H1 (cell line): ENCODE measurements at regions not wholly inside any gene's neighbourhood (a gene's known extent, or its start where the extent isn't known, plus 50 kb on each side); places are given as distances from the start of the nearest gene placed in this dataset.

Experiments
- CTCF ChIA-PET: fragments of 300-600 bp; sonication (Branson Sonifier 250); formaldehyde crosslinking; loops from one replicate; lab custom pipeline; 2021; ENCODE audit not compliant: partially characterized antibody; lab: Charles Lee
- POLR2A ChIA-PET: fragments of 300-600 bp; sonication (Branson Sonifier 250); formaldehyde crosslinking; loops from one replicate; lab custom pipeline; 2021; ENCODE audit warnings: inconsistent platforms; ENCODE audit not compliant: partially characterized antibody; lab: Charles Lee
- DNase-seq, 2 experiments: peaks; one replicate each; pipeline versions ENCODE4 v3.0.0 to v3.0.0-alpha.2; 2010 to 2022; ENCODE audit warnings: low spot score in 2 of 2, low read depth in 1 of 2, mixed read lengths in 1 of 2
- FAIRE-seq: peaks from 2 replicates; lab custom pipeline; 2011; peaks lifted over from hg19 to GRCh38; lab: Jason Lieb, UNC
- H2AFZ ChIP-seq: 2 replicates; pipeline ENCODE4 v1.8.1; 2012; ENCODE audit warnings: low read length, inconsistent platforms
- H2AK5ac ChIP-seq: 2 replicates; pipeline ENCODE4 v1.6.1; 2013; ENCODE audit warnings: low read depth, low read length
- H2BK120ac ChIP-seq: replicated peaks from 2 replicates; pipeline ENCODE3; 2013; ENCODE audit warnings: low read depth, low read length, inconsistent platforms
- H2BK12ac ChIP-seq: 2 replicates; pipeline ENCODE4 v1.6.1; 2013; ENCODE audit warnings: low read depth, low read length
- H2BK15ac ChIP-seq: 2 replicates; pipeline ENCODE4 v1.6.1; 2013; ENCODE audit warnings: low read length
- H2BK20ac ChIP-seq: 2 replicates; pipeline ENCODE4 v1.6.1; 2013; ENCODE audit warnings: low read length
- H2BK5ac ChIP-seq: 2 replicates; pipeline ENCODE4 v1.6.1; 2013; ENCODE audit warnings: low read depth, low read length
- H3K14ac ChIP-seq: 2 replicates; pipeline ENCODE4 v1.6.1; 2013; ENCODE audit warnings: inconsistent platforms; ENCODE audit not compliant: insufficient read length
- H3K18ac ChIP-seq: 2 replicates; pipeline ENCODE4 v1.6.1; 2013; ENCODE audit warnings: low read length; ENCODE audit errors: extremely low read depth
- H3K23ac ChIP-seq: 2 replicates; pipeline ENCODE4 v1.6.1; 2013; ENCODE audit warnings: inconsistent platforms; ENCODE audit not compliant: insufficient read length
- H3K23me2 ChIP-seq: 2 replicates; pipeline ENCODE4 v1.6.1; 2013; ENCODE audit warnings: low read depth, low read length
- H3K27ac ChIP-seq: 2 replicates; pipeline ENCODE4 v1.6.1; 2011; ENCODE audit warnings: low read depth, low read length, inconsistent platforms
- H3K27me3 ChIP-seq, 4 experiments: replicated peaks in 1 of 4; 1 replicate in 1 of 4; 2 replicates in 3 of 4; pipeline versions ENCODE4 v1.6.1 to v1.8.1; 2011 to 2013; ENCODE audit warnings: low read length in 3 of 4, mild to moderate bottlenecking in 3 of 4, inconsistent platforms in 2 of 4, mixed read lengths in 2 of 4, moderate library complexity in 1 of 4; ENCODE audit not compliant: control insufficient read depth in 3 of 4, insufficient read depth in 3 of 4; ENCODE audit errors: extremely low read depth in 1 of 4
- H3K36me3 ChIP-seq, 4 experiments: 2 replicates each; pipeline versions ENCODE4 v1.6.1 to v1.8.1; 2011 to 2013; ENCODE audit warnings: mild to moderate bottlenecking in 4 of 4, low read length in 3 of 4, moderate library complexity in 2 of 4, control low read depth in 1 of 4, inconsistent platforms in 1 of 4; ENCODE audit not compliant: insufficient read depth in 4 of 4, control insufficient read depth in 2 of 4
- H3K4ac ChIP-seq: replicated peaks from 2 replicates; pipeline ENCODE3; 2013; ENCODE audit warnings: low read length, low read depth, mixed read lengths, inconsistent platforms; ENCODE audit not compliant: insufficient read length
- H3K4me1 ChIP-seq, 4 experiments: replicated peaks in 1 of 4; 1 replicate in 1 of 4; 2 replicates in 3 of 4; pipeline versions ENCODE4 v1.6.1 to v1.8.1; 2011 to 2013; ENCODE audit warnings: low read length in 3 of 4, inconsistent platforms in 2 of 4, mixed read lengths in 1 of 4; ENCODE audit not compliant: insufficient read depth in 4 of 4, control insufficient read depth in 3 of 4
- H3K4me2 ChIP-seq, 2 experiments: 2 replicates each; pipeline versions ENCODE4 v1.6.1 to v1.8.1; 2011 to 2013; ENCODE audit warnings: low read depth in 2 of 2, low read length in 2 of 2, control low read depth in 1 of 2, inconsistent platforms in 1 of 2, mild to moderate bottlenecking in 1 of 2; ENCODE audit not compliant: insufficient read depth in 1 of 2
- H3K4me3 ChIP-seq, 4 experiments: fragments of 200-600, 300-600 bp in 1 of 4; sonication (generic), shearing (Covaris generic), sonication (Bioruptor Twin) in 1 of 4; 2 replicates each; pipeline versions ENCODE4 v1.5.1 to v1.8.1; 2011 to 2016; ENCODE audit warnings: low read length in 4 of 4, low read depth in 3 of 4, control low read depth in 2 of 4, inconsistent platforms in 2 of 4, mild to moderate bottlenecking in 2 of 4, mixed read lengths in 1 of 4, moderate library complexity in 1 of 4; ENCODE audit not compliant: insufficient read depth in 2 of 4; ENCODE audit errors: extremely low read depth in 1 of 4
- H3K56ac ChIP-seq: replicated peaks from 2 replicates; pipeline ENCODE3; 2013; ENCODE audit warnings: low read depth, mild to moderate bottlenecking, mixed read lengths, low read length, inconsistent platforms; ENCODE audit not compliant: insufficient read length
- H3K79me1 ChIP-seq: 2 replicates; pipeline ENCODE4 v1.6.1; 2013; ENCODE audit warnings: low read depth, low read length, control low read depth
- H3K79me2 ChIP-seq, 2 experiments: 2 replicates each; pipeline versions ENCODE4 v1.6.1 to v1.8.1; 2012 to 2013; ENCODE audit warnings: low read length in 2 of 2, mild to moderate bottlenecking in 2 of 2, inconsistent platforms in 1 of 2; ENCODE audit not compliant: insufficient read depth in 2 of 2, control insufficient read depth in 1 of 2
- H3K9ac ChIP-seq, 4 experiments: replicated peaks in 1 of 4; 1 replicate in 1 of 4; 2 replicates in 3 of 4; pipeline versions ENCODE4 v1.6.1 to v1.8.1; 2011 to 2013; ENCODE audit warnings: low read depth in 3 of 4, low read length in 3 of 4, control low read depth in 2 of 4, mild to moderate bottlenecking in 2 of 4, moderate library complexity in 2 of 4, inconsistent platforms in 1 of 4; ENCODE audit errors: extremely low read depth in 1 of 4
- H3K9me3 ChIP-seq, 2 experiments: 2 replicates each; pipeline versions ENCODE4 v1.6.1 to v1.8.1; 2012 to 2013; ENCODE audit warnings: mild to moderate bottlenecking in 2 of 2, moderate library complexity in 2 of 2, control low read depth in 1 of 2, inconsistent platforms in 1 of 2, low read depth in 1 of 2, low read length in 1 of 2, mixed read lengths in 1 of 2; ENCODE audit not compliant: insufficient read depth in 2 of 2
- H4K20me1 ChIP-seq, 2 experiments: replicated peaks in 1 of 2; 2 replicates each; pipeline versions ENCODE3 to v1.8.1; 2011 to 2013; ENCODE audit warnings: inconsistent platforms in 2 of 2, low read length in 2 of 2, mild to moderate bottlenecking in 1 of 2; ENCODE audit not compliant: insufficient read depth in 2 of 2, control insufficient read depth in 1 of 2
- H4K5ac ChIP-seq: 2 replicates; pipeline ENCODE4 v1.6.1; 2013; ENCODE audit warnings: low read length, low read depth, mixed read lengths, inconsistent platforms; ENCODE audit not compliant: insufficient read length
- H4K8ac ChIP-seq: 2 replicates; pipeline ENCODE4 v1.8.0; 2013; ENCODE audit warnings: mild to moderate bottlenecking, moderate library complexity, low read length, inconsistent platforms; ENCODE audit not compliant: insufficient read depth; ENCODE audit errors: extremely low read depth
- H4K91ac ChIP-seq: replicated peaks from 2 replicates; pipeline ENCODE3; 2013; ENCODE audit warnings: low read length, mixed read lengths, inconsistent platforms; ENCODE audit not compliant: insufficient read length
- CHD1 ChIP-seq: IDR thresholded peaks from 2 replicates; pipeline ENCODE4 v1.6.1; 2012; ENCODE audit warnings: low read depth, low read length, improper control_type of control experiment
- GABPA ChIP-seq: IDR thresholded peaks from 2 replicates; pipeline ENCODE4 v1.6.1; 2011; ENCODE audit warnings: mild to moderate bottlenecking, low read length, moderate library complexity, borderline replicate concordance; ENCODE audit not compliant: insufficient read depth
- JUND ChIP-seq: IDR thresholded peaks from 2 replicates; pipeline ENCODE4 v1.6.1; 2011; ENCODE audit warnings: mild to moderate bottlenecking, improper control_type of control experiment, low read length
- MAFK ChIP-seq: IDR thresholded peaks from 2 replicates; pipeline ENCODE4 v1.6.1; 2012; ENCODE audit warnings: low read depth, mild to moderate bottlenecking, improper control_type of control experiment, low read length
- RNF2 ChIP-seq: fragments of 200-900, 300-1000 bp; sonication (generic); IDR thresholded peaks from 2 replicates; pipeline ENCODE4 v1.7.1; 2016; ENCODE audit warnings: borderline replicate concordance, low read depth, mild to moderate bottlenecking, antibody characterized with exemption, low read length; ENCODE audit not compliant: poor library complexity, severe bottlenecking; ENCODE audit errors: missing control alignments
- SUZ12 ChIP-seq: fragments of 200-600 bp; sonication (generic); IDR thresholded peaks from 2 replicates; pipeline ENCODE4 v1.6.1; 2012; ENCODE audit warnings: mild to moderate bottlenecking, inconsistent platforms, low read length, moderate library complexity, mixed read lengths
- TAF7 ChIP-seq: optimal IDR thresholded peaks from 2 replicates; pipeline ENCODE3; 2011; ENCODE audit warnings: low read depth, mild to moderate bottlenecking, inconsistent platforms, low read length, moderate library complexity, borderline replicate concordance
- WGBS, 2 experiments: shearing (Covaris generic) in 1 of 2; methylation state at CpG; one replicate each; pipeline versions ENCODE4 v1.1.6 to v1.1.7; 2013 to 2015; ENCODE audit warnings: low lambda C conversion rate in 2 of 2, mixed read lengths in 2 of 2, inconsistent platforms in 1 of 2, low coverage in 1 of 2, missing lambda C conversion rate in 1 of 2; ENCODE audit not compliant: insufficient replicate concordance in 2 of 2, insufficient coverage in 1 of 2, insufficient read length in 1 of 2; ENCODE audit errors: extremely low coverage in 1 of 2, missing lambda C conversion rate in 1 of 2; 5-methylcytosine and 5-hydroxymethylcytosine counted together
- TF ChIP-seq, protein P1 (sequence below): IDR thresholded peaks from 2 replicates; pipeline ENCODE4 v1.6.1; 2012; ENCODE audit warnings: low read length, inconsistent platforms
- TF ChIP-seq, protein P2 (sequence below): IDR thresholded peaks from 2 replicates; pipeline ENCODE4 v1.6.1; 2011; ENCODE audit warnings: low read length, improper control_type of control experiment
- TF ChIP-seq, protein P3 (sequence below): IDR thresholded peaks from 2 replicates; pipeline ENCODE4 v1.6.1; 2011; ENCODE audit warnings: low read depth, mild to moderate bottlenecking, low read length; ENCODE audit not compliant: insufficient read depth

DNA sequence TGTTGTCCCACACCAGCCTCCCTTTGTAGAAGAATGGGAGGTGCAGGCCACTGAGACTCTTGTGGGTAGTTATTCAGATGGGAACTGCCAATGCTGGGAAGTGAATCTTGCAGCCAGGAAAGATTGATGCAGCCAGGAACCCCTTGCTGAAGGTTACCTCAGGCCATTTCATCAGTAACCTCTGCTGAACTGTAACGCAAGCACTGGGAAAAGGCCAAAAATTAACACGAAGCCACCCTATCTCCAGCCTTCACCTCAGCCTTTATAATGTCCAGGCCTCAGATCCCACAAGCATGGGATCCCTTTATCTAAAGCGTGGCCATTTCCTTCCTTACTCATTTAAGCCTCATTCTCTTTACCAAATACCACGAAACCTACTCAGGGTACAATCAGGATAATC is 211.1 kb downstream of the SPTSSA start:
- 87% methylated on average over 4 of the region's 4 CpGs; no CpG with 5 or more reads in 1 of the 2 experiments for WGBS, 2 experiments
- FAIRE-seq: no peak
- no peak for TF ChIP-seq JUND
- no peak for TF ChIP-seq CHD1
- TF ChIP-seq, protein P1, sequence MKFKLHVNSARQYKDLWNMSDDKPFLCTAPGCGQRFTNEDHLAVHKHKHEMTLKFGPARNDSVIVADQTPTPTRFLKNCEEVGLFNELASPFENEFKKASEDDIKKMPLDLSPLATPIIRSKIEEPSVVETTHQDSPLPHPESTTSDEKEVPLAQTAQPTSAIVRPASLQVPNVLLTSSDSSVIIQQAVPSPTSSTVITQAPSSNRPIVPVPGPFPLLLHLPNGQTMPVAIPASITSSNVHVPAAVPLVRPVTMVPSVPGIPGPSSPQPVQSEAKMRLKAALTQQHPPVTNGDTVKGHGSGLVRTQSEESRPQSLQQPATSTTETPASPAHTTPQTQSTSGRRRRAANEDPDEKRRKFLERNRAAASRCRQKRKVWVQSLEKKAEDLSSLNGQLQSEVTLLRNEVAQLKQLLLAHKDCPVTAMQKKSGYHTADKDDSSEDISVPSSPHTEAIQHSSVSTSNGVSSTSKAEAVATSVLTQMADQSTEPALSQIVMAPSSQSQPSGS: no peak
- TF ChIP-seq MAFK: no peak
- TF ChIP-seq, protein P2, sequence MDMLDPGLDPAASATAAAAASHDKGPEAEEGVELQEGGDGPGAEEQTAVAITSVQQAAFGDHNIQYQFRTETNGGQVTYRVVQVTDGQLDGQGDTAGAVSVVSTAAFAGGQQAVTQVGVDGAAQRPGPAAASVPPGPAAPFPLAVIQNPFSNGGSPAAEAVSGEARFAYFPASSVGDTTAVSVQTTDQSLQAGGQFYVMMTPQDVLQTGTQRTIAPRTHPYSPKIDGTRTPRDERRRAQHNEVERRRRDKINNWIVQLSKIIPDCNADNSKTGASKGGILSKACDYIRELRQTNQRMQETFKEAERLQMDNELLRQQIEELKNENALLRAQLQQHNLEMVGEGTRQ: no peak
- no peak for TF ChIP-seq GABPA
- TF ChIP-seq RNF2: no peak
- no peak for TF ChIP-seq TAF7
- TF ChIP-seq, protein P3, sequence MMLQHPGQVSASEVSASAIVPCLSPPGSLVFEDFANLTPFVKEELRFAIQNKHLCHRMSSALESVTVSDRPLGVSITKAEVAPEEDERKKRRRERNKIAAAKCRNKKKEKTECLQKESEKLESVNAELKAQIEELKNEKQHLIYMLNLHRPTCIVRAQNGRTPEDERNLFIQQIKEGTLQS: no peak
- TF ChIP-seq SUZ12: no peak

More for the DNA sequence above, 211.1 kb downstream of the SPTSSA start:
- Histone ChIP-seq H2AFZ (no peak overlapping the region), H3K27me3 (no peaks in the 10 kb centered on the region), H4K91ac (no peak overlapping the region), H2BK12ac (no peak overlapping the region), H3K4me1 (no peaks in the 10 kb centered on the region), H3K9ac (no peak overlapping the region), H3K4ac (no peak overlapping the region), H3K27ac (no peak overlapping the region), H3K9me3 (no peaks in the 10 kb centered on the region), H3K4me3 (no peak overlapping the region), H2BK5ac (no peak overlapping the region), H3K18ac (no peak overlapping the region), H4K8ac (no peak overlapping the region), H3K4me2 (no peak overlapping the region), H3K56ac (no peak overlapping the region), H3K36me3 (no peaks in the 10 kb centered on the region), H2BK120ac (no peak overlapping the region), H4K20me1 (no peaks in the 10 kb centered on the region), H2AK5ac (no peak overlapping the region), H2BK15ac (no peak overlapping the region), H4K5ac (no peak overlapping the region), H3K14ac (no peak overlapping the region), H3K79me1 (no peaks in the 10 kb centered on the region), H3K23ac (no peak overlapping the region), H2BK20ac (no peak overlapping the region), H3K23me2 (no peaks in the 10 kb centered on the region), H3K79me2 (no peaks in the 10 kb centered on the region)
- CTCF ChIA-PET: interaction anchor here (0.6 kb wide), 1 partner anchor 408 kb away, joined by 3 read pairs; no protein-coding TSS in a partner anchor
- no peak for DNase-seq
- POLR2A ChIA-PET: no interaction called here
